GM12874 (cell line): ENCODE measurements at regions not wholly inside any gene's neighbourhood (a gene's known extent, or its start where the extent isn't known, plus 50 kb on each side); places are given as distances from the start of the nearest gene placed in this dataset.

Experiments used
- TF ChIP-seq, protein P1 (sequence below): IDR thresholded peaks from 2 replicates; pipeline ENCODE4 v1.5.1; 2011; ENCODE audit warnings: low read depth, mild to moderate bottlenecking, control low read depth, low read length, moderate library complexity; ENCODE audit not compliant: insufficient read depth

DNA sequence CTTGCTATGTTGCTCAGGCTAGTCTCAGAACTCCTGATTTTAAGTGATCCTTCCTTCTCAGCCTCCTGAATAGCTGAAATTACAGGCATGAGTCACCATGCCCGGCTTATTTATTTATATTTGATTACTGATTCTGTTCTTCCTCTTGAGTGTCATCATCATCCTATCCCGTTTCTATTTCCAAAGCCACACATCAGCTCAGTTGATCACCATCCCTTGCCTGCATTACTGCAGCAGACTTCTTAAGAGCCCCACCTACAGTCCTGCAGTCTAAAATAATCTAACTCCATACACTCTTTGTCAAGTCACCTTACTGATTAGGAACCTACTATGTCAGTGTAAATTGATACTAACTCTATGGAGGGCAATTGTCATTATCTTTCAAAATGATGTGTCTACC is 138.9 kb upstream of the RAI14 start:
- TF ChIP-seq, protein P1, sequence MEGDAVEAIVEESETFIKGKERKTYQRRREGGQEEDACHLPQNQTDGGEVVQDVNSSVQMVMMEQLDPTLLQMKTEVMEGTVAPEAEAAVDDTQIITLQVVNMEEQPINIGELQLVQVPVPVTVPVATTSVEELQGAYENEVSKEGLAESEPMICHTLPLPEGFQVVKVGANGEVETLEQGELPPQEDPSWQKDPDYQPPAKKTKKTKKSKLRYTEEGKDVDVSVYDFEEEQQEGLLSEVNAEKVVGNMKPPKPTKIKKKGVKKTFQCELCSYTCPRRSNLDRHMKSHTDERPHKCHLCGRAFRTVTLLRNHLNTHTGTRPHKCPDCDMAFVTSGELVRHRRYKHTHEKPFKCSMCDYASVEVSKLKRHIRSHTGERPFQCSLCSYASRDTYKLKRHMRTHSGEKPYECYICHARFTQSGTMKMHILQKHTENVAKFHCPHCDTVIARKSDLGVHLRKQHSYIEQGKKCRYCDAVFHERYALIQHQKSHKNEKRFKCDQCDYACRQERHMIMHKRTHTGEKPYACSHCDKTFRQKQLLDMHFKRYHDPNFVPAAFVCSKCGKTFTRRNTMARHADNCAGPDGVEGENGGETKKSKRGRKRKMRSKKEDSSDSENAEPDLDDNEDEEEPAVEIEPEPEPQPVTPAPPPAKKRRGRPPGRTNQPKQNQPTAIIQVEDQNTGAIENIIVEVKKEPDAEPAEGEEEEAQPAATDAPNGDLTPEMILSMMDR, result no peak

- TF ChIP-seq, protein P1, result no peak
Measured at GRCh38 chr5:34519489-34520220, 136.5 kb upstream of the RAI14 start.

DNA sequence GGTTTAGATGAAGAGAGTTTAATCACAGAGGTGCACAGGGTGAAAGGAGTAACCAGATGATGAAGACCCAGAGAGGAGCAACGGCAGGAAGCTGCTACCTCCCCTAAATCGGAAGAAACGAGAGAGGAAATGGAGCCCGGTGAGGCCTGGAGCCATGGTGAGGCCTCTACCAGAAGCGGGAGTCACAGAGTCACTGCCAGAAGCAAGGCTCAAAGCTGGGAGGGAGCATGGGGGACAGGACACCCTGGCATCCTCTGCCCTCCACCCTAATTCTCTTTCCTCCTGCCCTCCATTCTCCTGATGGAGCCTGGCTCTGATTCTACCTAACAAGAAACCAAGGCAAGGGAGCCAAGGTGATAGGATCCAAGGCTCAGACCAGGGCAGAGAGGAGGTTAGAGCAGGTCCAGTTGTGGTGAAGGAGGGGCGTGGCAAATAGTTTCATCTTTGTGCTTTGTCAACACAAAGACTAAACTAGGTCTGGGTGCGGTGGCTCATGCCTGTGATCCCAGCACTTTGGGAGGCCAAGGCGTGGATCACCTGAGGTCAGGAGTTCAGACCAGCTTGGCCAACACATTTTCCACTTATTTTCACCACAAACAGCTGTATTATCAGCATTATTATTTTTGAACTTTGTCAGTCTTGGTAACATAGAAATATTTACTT is 134.4 kb upstream of the RAI14 start:
- TF ChIP-seq, protein P1, result no peak

- TF ChIP-seq, protein P1, result peak; percentile 66
Measured at GRCh38 chr5:34522599-34523386, 133.3 kb upstream of the RAI14 start.

DNA sequence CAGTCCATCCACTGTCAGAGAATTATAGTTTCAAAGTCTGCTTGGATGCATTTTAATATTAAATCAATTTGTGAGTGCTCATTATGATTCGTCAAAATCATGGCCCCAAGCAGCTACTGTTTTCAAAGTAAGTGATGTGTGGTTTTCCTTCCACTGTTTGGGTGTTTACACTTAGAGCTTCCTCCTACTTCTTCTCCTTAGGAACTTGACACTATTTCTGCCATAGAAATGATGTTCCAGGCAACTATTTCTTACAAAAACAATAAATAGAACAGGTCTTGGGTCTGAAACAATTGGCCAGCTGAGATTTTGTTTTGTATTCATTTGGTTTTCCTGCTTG is 132.8 kb upstream of the RAI14 start:
- TF ChIP-seq, protein P1, result no peak

- TF ChIP-seq, protein P1, result no peak
Measured at GRCh38 chr5:34524123-34524522, 132.0 kb upstream of the RAI14 start.

- TF ChIP-seq, protein P1, result no peak
Measured at GRCh38 chr5:34525761-34526160, 130.4 kb upstream of the RAI14 start.
